Tibial nerve (tissue), 4 donors: ENCODE measurements at regions not wholly inside any gene's neighbourhood (a gene's known extent, or its start where the extent isn't known, plus 50 kb on each side); places are given as distances from the start of the nearest gene placed in this dataset.
"Not testable (repeated sequence)": the region's sequence is repeated elsewhere in the genome, so short reads cannot be mapped to it uniquely, and the experiment has no call there.

Experiments used
- DNase-seq, 2 donors: peaks; one replicate each; pipeline ENCODE4 v3.0.0-alpha.2; 2019; ENCODE audit warnings: low spot score in 2 of 2
- H3K27ac ChIP-seq, 4 donors: fragments of 200-600 bp; sonication (generic) in 3 of 4; one replicate each; pipeline ENCODE4 v1.5.1; 2017 to 2019; ENCODE audit warnings: mild to moderate bottlenecking in 1 of 4
- H3K27me3 ChIP-seq, 2 donors: fragments of 200-600 bp; sonication (generic) in 1 of 2; one replicate each; pipeline versions ENCODE4 v1.5.1 to v1.6.0; 2017 to 2019
- H3K36me3 ChIP-seq, 3 donors: fragments of 200-600 bp; sonication (generic); one replicate each; pipeline ENCODE4 v1.5.1; 2018 to 2019
- H3K4me1 ChIP-seq, 4 donors: fragments of 200-600 bp; sonication (generic) in 3 of 4; one replicate each; pipeline ENCODE4 v1.5.1; 2017 to 2019
- H3K4me3 ChIP-seq, 4 donors: fragments of 200-600 bp; sonication (generic) in 3 of 4; one replicate each; pipeline ENCODE4 v1.5.1; 2017 to 2019; ENCODE audit warnings: mild to moderate bottlenecking in 1 of 4, moderate library complexity in 1 of 4
- H3K9me3 ChIP-seq, 4 donors: fragments of 200-600 bp; sonication (generic) in 3 of 4; one replicate each; pipeline ENCODE4 v1.5.1; 2017 to 2019
- EP300 ChIP-seq, 2 donors: sonication (generic); formaldehyde crosslinking; IDR thresholded peaks; one replicate each; pipeline ENCODE4 v1.6.1; 2017; ENCODE audit warnings: antibody characterized with exemption in 2 of 2, mild to moderate bottlenecking in 1 of 2
- POLR2A ChIP-seq, 2 donors: fragments of 450-650 bp; IDR thresholded peaks; one replicate each; pipeline ENCODE4 v1.6.1; 2017; ENCODE audit warnings: antibody characterized with exemption in 2 of 2, mild to moderate bottlenecking in 2 of 2, moderate library complexity in 2 of 2
- WGBS, 2 donors: methylation state at CpG; one replicate each; pipeline ENCODE4 v1.1.5; 2018; 5-methylcytosine and 5-hydroxymethylcytosine counted together
- TF ChIP-seq, protein P1 (sequence below), 5 experiments: fragments of 200-600 bp in 3 of 5; fragments of 450-650 bp in 2 of 5; sonication (generic) in 3 of 5; IDR thresholded peaks; one replicate each; pipeline ENCODE4 v1.5.1; 2016 to 2019; ENCODE audit warnings: antibody characterized with exemption in 5 of 5, mild to moderate bottlenecking in 3 of 5, moderate library complexity in 2 of 5

- no peak overlapping the region for H3K27ac ChIP-seq
- 70 to 73% methylated on average over 4 of the region's 4 CpGs for WGBS, 2 donors
- H3K27me3 ChIP-seq, result no peaks in the 10 kb centered on the region
- H3K36me3 ChIP-seq, result no peaks in the 10 kb centered on the region
- H3K4me3 ChIP-seq, result no peak overlapping the region
- H3K9me3 ChIP-seq, result no peaks in the 10 kb centered on the region
- H3K4me1 ChIP-seq, result peaks cover 0 to 15% (median 0%) of the 10 kb centered on the region in 4 donors
- TF ChIP-seq, protein P1, sequence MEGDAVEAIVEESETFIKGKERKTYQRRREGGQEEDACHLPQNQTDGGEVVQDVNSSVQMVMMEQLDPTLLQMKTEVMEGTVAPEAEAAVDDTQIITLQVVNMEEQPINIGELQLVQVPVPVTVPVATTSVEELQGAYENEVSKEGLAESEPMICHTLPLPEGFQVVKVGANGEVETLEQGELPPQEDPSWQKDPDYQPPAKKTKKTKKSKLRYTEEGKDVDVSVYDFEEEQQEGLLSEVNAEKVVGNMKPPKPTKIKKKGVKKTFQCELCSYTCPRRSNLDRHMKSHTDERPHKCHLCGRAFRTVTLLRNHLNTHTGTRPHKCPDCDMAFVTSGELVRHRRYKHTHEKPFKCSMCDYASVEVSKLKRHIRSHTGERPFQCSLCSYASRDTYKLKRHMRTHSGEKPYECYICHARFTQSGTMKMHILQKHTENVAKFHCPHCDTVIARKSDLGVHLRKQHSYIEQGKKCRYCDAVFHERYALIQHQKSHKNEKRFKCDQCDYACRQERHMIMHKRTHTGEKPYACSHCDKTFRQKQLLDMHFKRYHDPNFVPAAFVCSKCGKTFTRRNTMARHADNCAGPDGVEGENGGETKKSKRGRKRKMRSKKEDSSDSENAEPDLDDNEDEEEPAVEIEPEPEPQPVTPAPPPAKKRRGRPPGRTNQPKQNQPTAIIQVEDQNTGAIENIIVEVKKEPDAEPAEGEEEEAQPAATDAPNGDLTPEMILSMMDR (IDR thresholded peaks at IDR 0.05), result no peak
- no peak for TF ChIP-seq EP300 (IDR thresholded peaks at IDR 0.05)
- TF ChIP-seq POLR2A (IDR thresholded peaks at IDR 0.05), result no peak
- DNase-seq, result no peak
Measured at GRCh38 chr10:33704214-33704830, 369.9 kb upstream of the NRP1 start.

GRCh38 chr10:33703501-33704213 lies 369.2 kb upstream of the NRP1 start:
- Histone ChIP-seq H3K27ac (no peak overlapping the region), H3K4me1 (peaks cover 0 to 15% (median 0%) of the 10 kb centered on the region in 4 donors), H3K36me3 (no peaks in the 10 kb centered on the region), H3K4me3 (no peak overlapping the region), H3K27me3 (no peaks in the 10 kb centered on the region), H3K9me3 (no peaks in the 10 kb centered on the region)
- WGBS, 2 donors, result 72 to 80% methylated on average over 7 of the region's 7 CpGs
- DNase-seq, result no peak
- no peak for TF ChIP-seq EP300 (IDR thresholded peaks at IDR 0.05)
- TF ChIP-seq POLR2A (IDR thresholded peaks at IDR 0.05), result no peak
- TF ChIP-seq, protein P1 (IDR thresholded peaks at IDR 0.05), result no peak

- TF ChIP-seq POLR2A (IDR thresholded peaks at IDR 0.05) (no peak), EP300 (IDR thresholded peaks at IDR 0.05) (no peak)
- TF ChIP-seq, protein P1 (IDR thresholded peaks at IDR 0.05), result no peak
- H3K27me3 ChIP-seq, result no peaks in the 10 kb centered on the region
- no peak for DNase-seq
- no peaks in the 10 kb centered on the region for H3K36me3 ChIP-seq
- no peaks in the 10 kb centered on the region for H3K4me1 ChIP-seq
- H3K27ac ChIP-seq, result no peak overlapping the region
- H3K9me3 ChIP-seq, result peaks cover 0 to 8% (median 0%) of the 10 kb centered on the region in 4 donors
- no peak overlapping the region for H3K4me3 ChIP-seq
Measured at GRCh38 chr10:33698033-33698432, 363.6 kb upstream of the NRP1 start.

- no peak for TF ChIP-seq POLR2A (IDR thresholded peaks at IDR 0.05)
- TF ChIP-seq EP300 (IDR thresholded peaks at IDR 0.05), result no peak
- TF ChIP-seq, protein P1 (IDR thresholded peaks at IDR 0.05), result no peak
- DNase-seq, result no peak
- 95 to 98% methylated on average over 5 of the region's 5 CpGs for WGBS, 2 donors
- Histone ChIP-seq H3K4me3 (no peak overlapping the region), H3K36me3 (no peaks in the 10 kb centered on the region), H3K4me1 (no peaks in the 10 kb centered on the region), H3K27ac (no peak overlapping the region), H3K9me3 (peaks cover 0 to 8% (median 0%) of the 10 kb centered on the region in 4 donors), H3K27me3 (no peaks in the 10 kb centered on the region)
Measured at GRCh38 chr10:33697016-33697415, 362.5 kb upstream of the NRP1 start.

- TF ChIP-seq EP300 (IDR thresholded peaks at IDR 0.05) (no peak), POLR2A (IDR thresholded peaks at IDR 0.05) (no peak)
- TF ChIP-seq, protein P1 (IDR thresholded peaks at IDR 0.05), result no peak
- H3K27me3 ChIP-seq, result no peaks in the 10 kb centered on the region
- H3K4me1 ChIP-seq, result no peaks in the 10 kb centered on the region
- peaks cover 0 to 13% (median 0%) of the 10 kb centered on the region in 4 donors for H3K9me3 ChIP-seq
- no peak overlapping the region for H3K4me3 ChIP-seq
- no peak for DNase-seq
- H3K36me3 ChIP-seq, result no peaks in the 10 kb centered on the region
- 92 to 98% methylated on average over 5 of the region's 5 CpGs for WGBS, 2 donors
- no peak overlapping the region for H3K27ac ChIP-seq
Measured at GRCh38 chr10:33695536-33695935, 361.1 kb upstream of the NRP1 start.

- not testable (repeated sequence) for H3K4me1 ChIP-seq, H3K27ac ChIP-seq, H3K36me3 ChIP-seq, DNase-seq, H3K27me3 ChIP-seq, H3K4me3 ChIP-seq
- peaks cover 0 to 29% (median 0%) of the 10 kb centered on the region in 4 donors for H3K9me3 ChIP-seq
- WGBS, 2 donors, result 75 to 85% methylated on average over 2 of the region's 2 CpGs
Measured at GRCh38 chr10:33690536-33690935, 356.1 kb upstream of the NRP1 start.
